ENCODE measurements at regions not wholly inside any gene's neighbourhood (a gene's known extent, or its start where the extent isn't known, plus 50 kb on each side); places are given as distances from the start of the nearest gene placed in this dataset.
"Not testable (repeated sequence)": the region's sequence is repeated elsewhere in the genome, so short reads cannot be mapped to it uniquely, and the experiment has no call there.

DNA sequence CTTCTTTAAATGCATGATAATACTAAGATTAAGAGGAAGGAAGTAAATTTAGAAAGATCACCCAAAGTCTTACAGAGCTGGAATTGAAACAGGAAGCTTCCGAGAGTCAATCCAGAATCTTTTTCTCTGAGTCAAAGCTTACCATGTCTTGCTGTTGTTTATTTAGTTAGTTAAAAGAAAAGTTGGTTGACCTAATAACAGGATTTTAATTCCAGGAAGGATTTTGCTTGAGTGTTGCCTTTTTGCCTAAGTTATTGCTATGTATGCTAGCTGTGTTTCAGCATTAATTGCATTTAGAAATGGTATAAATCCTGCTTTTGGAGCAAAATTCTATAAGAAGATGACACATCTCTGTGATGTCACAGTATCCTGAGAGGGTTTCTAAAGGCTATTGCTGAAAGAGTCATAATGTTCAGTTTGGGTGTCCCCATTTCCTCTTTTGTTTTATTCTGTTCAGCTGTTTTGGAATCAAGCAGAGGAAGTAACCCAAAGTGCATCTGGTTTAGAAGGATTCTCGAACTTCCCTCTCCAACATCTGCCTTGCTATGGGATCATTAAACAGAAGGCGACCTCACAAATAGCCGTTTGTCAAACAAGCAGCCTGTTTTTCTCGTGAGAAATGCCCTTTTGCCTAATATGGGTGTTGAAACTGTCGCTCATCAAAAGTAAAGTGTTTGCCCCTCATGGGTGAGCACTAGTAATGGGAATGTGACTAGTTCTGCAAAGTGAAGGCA, 271.5 kb upstream of the MMADHC start:
- FAIRE-seq (peak; percentile 89), DNase-seq (ENCODE audit: insufficient read length, low spot score) (no peak)
- TF ChIP-seq POLR2A (IDR thresholded peaks at IDR 0.05; ENCODE audit: low read depth, low read length), result no peak

DNA sequence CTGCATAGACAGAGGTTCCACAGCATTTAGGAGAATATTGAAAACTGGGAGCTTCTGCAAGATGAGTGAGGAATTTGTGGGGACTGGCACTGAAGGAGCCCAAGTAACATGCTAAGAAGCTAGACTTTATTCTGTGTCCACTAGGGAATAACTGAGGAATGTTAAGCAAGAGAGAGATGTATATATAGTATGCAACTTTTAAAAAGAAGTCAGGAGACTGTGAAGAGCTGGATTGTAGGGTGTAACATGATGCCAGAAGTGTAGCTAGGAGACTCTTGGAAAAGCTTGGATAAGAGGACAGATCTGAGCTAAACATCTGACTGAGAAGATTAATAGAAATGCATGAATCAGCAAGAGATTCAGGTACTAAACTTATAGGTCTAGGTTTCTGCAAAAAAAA, 270.6 kb upstream of the MMADHC start:
- DNase-seq (ENCODE audit: insufficient read length, low spot score), result no peak
- FAIRE-seq, result no peak
- no peak for TF ChIP-seq POLR2A (IDR thresholded peaks at IDR 0.05; ENCODE audit: low read depth, low read length)

DNA sequence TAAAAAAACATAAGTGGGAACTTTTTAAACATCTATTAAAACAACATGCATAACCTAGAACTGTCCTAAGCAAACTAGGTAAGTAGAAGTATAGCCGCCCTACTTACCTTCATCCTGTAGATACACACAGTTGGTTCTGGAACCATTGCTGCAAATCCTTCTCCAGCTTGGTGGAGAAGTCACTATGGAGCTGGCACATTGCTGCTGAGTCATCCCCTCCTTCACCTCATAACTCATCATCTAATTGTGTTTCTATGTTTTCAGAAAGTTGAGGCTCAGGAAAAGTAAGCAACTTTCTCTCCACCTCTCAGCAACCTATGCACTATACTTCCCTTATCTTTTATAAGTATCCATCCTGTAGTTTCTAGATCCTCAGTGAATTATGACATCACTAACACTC, 269.8 kb upstream of the MMADHC start:
- FAIRE-seq (peak; percentile 91), DNase-seq (ENCODE audit: insufficient read length, low spot score) (no peak)
- no peak for TF ChIP-seq POLR2A (IDR thresholded peaks at IDR 0.05; ENCODE audit: low read depth, low read length)

DNA sequence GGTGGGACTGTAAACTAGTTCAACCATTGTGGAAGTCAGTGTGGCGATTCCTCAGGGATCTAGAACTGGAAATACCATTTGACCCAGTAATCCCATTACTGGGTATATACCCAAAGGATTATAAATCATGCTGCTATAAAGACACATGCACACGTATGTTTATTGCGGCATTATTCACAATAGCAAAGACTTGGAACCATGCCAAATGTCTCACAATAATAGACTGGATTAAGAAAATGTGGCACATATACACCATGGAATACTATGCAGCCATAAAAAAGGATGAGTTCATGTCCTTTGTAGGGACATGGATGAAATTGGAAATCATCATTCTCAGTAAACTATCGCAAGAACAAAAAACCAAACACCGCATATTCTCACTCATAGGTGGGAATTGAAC, 268.3 kb upstream of the MMADHC start:
- FAIRE-seq; DNase-seq (ENCODE audit: insufficient read length, low spot score): not testable (repeated sequence)

DNA sequence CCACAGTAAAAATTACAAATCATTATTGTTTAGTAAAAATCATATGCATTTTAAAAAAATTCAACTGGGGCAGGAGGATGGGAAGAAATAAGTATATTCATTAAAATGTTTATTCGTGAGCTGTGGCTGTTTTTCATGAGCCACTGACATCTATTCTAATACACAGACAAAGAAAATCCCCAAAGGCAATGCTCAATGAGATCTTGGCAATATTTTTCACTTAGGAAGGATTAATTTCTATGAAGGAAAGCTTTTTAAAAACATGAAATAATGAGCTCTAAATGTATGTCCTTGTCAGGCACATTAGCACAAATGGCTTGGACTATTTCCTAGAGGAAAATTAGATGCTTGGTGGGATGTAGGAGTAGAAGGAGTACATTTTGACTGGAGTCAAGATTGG, 262.0 kb upstream of the MMADHC start:
- no peak for TF ChIP-seq POLR2A (IDR thresholded peaks at IDR 0.05; ENCODE audit: low read depth, low read length)
- no peak for FAIRE-seq
- no peak for DNase-seq (ENCODE audit: insufficient read length, low spot score)

DNA sequence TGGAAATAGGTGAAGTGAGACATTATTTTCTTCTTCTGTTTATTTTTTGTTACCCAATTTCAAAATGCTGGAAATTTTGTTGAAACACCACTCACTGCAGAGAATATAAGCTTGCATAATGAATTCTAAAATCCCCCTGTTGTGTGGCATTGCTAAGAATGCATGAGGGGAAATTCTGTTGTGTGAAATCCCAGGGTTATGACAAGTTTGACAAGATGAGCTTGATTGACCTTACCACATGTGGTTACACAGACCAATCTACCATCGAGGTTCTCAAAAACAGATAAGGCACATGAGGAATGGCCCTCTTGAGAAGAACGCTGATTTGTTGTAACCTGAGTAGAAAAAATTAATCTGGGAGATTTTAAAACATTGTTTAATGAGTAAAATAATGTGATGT, 261.6 kb upstream of the MMADHC start:
- DNase-seq (ENCODE audit: insufficient read length, low spot score) (no peak), FAIRE-seq (no peak)
- no peak for TF ChIP-seq POLR2A (IDR thresholded peaks at IDR 0.05; ENCODE audit: low read depth, low read length)

DNA sequence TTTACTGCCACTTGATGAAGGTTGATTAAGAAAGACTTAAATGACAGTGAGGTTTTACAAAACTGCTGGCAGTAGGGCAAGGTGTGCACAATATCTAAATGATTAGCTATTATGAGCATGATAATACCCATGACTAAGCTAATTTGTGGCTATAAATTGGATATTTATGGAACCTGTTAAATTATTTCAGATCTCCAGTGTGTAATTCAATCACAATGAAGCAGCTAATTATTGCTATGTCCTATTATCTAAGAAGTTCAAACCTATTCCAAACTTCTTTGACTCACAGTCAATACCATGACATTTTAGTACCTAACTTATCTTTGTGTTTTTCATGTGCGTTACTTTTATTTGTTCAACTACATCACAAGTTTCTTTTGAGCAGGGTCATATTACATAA, 253.8 kb upstream of the MMADHC start:
- FAIRE-seq (no peak), DNase-seq (ENCODE audit: insufficient read length, low spot score) (no peak)
- no peak for TF ChIP-seq POLR2A (IDR thresholded peaks at IDR 0.05; ENCODE audit: low read depth, low read length)

DNA sequence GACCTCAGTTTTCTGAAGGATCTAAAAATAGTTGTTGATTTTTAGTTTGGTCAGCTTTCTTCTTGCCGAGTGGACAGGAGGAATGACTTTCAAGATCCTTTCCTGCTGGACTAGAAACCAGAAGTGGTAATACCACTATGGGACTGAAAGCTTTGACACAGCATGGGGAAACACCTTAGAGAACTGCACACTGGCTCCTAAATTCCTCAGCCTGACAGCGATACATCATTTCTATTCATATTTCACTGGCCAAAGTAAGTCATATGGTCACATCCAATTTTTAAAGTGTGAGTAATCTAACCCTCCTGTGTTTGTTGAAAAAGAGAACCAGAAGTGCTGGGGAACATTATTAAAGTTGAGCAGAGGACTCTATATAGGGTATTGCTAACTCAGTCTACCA, 244.7 kb upstream of the MMADHC start:
- FAIRE-seq (peak; percentile 97), DNase-seq (ENCODE audit: insufficient read length, low spot score) (peak; percentile 18)
- no peak for TF ChIP-seq POLR2A (IDR thresholded peaks at IDR 0.05; ENCODE audit: low read depth, low read length)

DNA sequence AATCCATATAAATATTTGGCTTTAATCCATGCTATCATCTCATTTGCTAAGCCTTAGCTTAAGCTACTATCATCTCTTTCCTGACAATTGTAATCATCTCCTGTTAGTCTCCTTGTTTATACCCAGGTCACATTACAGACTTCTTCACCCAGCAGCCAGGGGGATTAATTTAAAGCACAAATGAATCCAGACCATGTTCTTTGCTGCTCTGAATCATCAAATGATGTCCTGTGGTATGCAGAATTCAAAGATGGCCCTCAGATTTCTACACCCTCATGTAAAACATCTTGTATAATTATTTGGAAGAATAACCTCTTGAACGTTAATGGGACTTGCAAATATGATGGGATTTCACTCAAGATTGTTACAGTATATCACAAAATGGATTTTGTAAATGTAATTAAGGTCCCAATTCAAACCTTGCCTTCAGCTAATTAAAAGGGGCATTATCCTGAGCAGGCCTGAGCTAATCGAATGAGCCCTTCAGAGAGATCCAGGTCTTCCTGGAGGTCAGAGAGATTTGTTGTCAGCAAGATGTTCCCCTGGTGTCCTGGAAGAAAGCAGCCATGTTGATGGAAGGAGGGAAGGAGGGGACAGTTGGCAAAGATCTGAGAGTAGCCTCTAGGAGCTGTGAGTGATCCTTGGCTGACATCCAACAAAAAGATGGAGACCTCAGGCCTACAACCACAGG, 241.1 kb upstream of the MMADHC start:
- FAIRE-seq, result peak; percentile 43
- no peak for DNase-seq (ENCODE audit: insufficient read length, low spot score)

DNA sequence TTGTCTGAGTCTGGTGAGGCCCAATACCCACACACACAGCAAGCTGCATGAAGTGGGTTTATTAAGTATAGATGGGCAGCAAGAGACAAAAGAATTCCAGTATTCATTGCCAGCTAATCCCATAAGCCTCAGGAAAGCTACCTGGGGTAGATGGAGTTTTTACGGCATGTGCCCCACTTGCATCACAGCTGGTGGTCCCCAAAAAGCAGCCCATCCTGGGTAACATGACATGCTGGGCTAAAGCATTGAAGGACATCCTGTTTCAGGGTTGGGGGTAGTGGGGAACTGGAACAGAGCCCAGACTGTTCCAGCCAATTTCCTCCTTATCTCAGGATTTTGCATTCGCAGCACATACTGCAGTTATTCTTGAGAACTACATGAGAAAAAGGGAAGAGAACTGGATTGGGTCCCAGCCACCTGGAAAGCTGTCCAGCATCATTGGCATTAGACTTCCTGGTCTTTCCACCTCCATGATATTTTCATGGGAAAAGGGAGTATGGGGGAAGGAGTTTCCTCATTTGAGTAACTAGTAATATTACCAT, 240.1 kb upstream of the MMADHC start:
- DNase-seq (ENCODE audit: insufficient read length, low spot score) (no peak), FAIRE-seq (no peak)
- TF ChIP-seq POLR2A (IDR thresholded peaks at IDR 0.05; ENCODE audit: low read depth, low read length), result no peak

More for the DNA sequence above, 241.1 kb upstream of the MMADHC start:
- TF ChIP-seq POLR2A (IDR thresholded peaks at IDR 0.05; ENCODE audit: low read depth, low read length), result no peak

DNA sequence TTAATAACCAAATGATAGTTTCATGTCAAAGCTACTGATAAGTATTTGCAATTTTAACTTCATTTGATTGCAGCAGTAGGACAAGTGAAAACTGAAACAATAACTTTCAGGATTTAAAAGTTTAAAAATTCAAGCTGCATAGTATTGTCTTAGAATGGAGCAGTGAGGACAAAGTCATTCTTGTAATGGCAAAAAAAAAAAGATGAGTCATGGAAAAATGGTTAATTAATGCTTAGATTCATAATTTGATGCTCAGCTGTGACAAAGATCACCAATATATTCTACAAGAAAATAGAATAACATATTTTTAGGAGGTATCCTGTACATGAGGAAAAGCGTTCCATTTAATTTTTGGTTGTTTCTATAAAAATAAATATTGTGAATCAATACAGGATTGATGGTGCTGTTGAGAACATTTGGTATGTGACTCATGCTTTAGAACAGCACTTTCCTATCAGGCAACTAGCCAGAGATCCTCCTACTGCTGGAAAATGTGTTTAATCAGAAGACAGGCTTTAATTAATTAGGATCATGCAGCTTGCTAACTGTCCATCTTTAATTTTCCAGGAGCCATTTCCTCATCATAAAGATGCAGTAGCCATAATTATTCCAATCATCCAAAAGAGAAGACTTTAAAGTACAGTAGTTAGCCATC, 239.0 kb upstream of the MMADHC start:
- no peak for FAIRE-seq
- TF ChIP-seq POLR2A (IDR thresholded peaks at IDR 0.05; ENCODE audit: low read depth, low read length), result no peak
- DNase-seq (ENCODE audit: insufficient read length, low spot score), result no peak

DNA sequence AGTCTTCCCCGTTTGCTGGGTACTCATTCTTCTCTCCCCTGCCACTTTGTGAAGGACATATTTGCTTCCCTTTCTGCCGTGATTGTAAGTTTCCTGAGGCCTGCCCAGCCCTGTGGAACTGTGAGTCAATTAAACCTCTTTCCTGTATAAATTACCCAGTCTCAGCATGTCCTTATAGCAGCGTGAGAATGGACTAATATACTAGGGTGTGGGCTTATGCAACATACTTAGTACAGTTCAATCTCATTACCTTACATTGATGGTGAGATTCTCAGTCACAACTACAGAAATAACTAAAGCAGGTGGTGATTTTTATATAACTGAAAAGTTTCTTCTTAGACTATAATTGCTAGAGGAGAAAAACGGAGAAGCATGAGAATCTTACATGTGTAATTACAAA, 237.9 kb upstream of the MMADHC start:
- FAIRE-seq, result no peak
- DNase-seq (ENCODE audit: insufficient read length, low spot score), result no peak
- TF ChIP-seq POLR2A (IDR thresholded peaks at IDR 0.05; ENCODE audit: low read depth, low read length), result no peak

DNA sequence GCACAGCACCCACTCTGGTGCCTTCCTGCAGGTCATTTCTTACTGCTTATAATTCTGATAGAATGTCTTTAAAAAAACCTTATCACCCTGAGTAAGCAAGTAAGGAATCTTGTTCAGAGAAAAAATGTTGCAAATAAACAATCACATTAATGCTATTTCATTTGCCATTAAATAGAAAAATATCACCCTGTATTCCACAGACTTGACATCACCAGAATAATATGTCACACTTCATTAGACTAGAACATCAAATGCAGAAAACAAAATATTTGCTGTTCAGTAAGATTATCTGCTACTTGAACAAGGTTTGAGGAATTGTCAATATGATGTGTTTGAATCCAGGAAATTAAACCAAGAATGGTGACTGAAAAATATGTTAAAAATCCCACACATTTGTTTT, 236.6 kb upstream of the MMADHC start:
- DNase-seq (ENCODE audit: insufficient read length, low spot score) (no peak), FAIRE-seq (no peak)
- TF ChIP-seq POLR2A (IDR thresholded peaks at IDR 0.05; ENCODE audit: low read depth, low read length), result no peak

DNA sequence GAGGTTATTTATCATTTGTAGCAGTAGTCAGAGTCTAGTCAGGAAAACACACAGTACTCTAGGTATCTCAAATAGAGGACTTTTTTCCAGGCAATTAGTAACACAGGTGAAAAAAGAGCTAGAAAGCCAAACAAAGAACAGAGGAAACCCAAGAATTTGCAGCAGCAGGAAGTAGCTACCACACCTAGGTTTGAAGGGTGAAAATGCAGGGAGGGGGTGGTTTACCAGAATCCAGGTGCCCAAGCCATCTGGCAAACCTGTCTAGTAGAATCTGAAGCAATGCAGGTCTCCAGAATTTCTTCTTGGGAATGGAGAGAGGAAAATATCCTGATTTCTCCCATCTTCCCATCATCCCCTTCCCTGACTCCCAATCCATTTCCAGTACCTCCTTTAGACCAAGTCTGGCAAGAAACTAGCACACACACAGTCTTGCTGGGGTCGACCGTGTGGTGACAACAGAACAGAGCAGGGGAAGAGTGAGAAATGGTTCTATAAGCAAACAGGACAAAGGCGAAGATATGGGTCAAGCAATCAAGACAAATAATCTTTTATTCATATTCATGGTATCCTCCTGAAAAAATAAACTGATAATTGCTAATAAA, 231.9 kb upstream of the MMADHC start:
- FAIRE-seq (no peak), DNase-seq (ENCODE audit: insufficient read length, low spot score) (no peak)
- TF ChIP-seq POLR2A (IDR thresholded peaks at IDR 0.05; ENCODE audit: low read depth, low read length), result no peak
